GM21717 (cell line): ENCODE measurements at regions not wholly inside any gene's neighbourhood (a gene's known extent, or its start where the extent isn't known, plus 50 kb on each side); places are given as distances from the start of the nearest gene placed in this dataset.
A peak's percentile ranks its signal among the peaks of the same experiment; 100 is the strongest.

Experiments
- ATAC-seq: cut with Tn5 transposase; IDR thresholded peaks from one replicate; pipeline ENCODE4 v1.9.1; 2021; ENCODE audit warnings: mild to moderate bottlenecking, moderate library complexity; ENCODE audit not compliant: unreplicated experiment

DNA sequence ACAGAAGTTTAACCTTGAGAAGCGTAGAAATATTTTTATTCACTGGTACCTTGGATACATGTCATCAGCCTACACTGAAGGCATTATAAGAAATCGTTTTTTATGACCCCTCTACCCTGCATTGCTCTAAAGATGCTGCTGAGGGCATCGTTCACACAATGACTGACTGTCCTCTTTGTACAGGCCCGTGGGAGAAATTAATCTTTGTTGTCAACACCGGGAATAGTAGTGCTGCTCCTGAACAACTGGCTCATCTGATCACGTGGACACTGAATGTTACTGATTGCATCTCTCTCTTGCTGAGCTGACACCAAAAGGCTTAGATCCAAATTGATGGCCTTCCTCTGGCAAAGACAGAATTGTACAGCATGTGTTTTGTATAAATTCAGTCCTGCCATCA, 157.1 kb upstream of the SMLR1 start:
- ATAC-seq, result no peak

DNA sequence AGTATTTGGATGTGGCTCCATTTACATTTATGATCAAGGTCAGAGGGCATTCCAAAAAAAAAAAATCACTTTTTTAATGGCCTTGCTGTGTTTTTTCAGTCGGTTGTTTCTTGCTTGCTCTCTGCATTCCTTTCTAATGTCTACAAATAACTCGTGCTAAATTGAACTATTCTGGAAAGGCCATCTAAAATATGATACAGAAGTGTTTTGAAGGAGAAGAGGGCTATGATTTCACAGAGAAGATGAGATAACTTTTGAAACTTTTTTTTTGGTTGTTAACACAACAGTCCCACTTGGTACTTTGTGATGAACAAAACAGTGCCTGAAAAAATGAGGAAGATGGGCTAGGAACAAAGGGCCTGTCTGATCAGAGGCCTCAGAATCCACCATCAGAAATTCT, 156.1 kb upstream of the SMLR1 start:
- ATAC-seq, result no peak

- ATAC-seq, result no peak
Measured at GRCh38 chr6:130671577-130671976, 155.6 kb upstream of the SMLR1 start.

DNA sequence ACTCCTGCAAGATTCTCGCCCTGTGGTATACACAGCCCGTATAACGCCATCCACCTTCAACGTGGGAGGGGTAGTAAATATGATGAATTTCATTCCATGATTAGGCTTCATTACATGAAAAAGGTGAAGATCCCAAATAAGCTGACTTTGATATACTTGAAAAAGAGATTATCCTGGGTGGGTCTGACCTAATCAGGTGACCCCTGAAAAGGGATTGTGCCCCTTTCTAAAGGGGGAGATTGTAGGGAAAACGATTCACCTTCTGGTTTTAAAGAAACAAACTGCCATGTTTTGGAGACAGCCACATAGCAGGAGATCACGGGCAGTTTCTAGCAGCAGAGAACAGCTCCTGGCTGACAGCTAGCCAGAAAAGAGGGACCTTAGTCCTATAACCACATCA, 155.1 kb upstream of the SMLR1 start:
- no peak for ATAC-seq

- ATAC-seq, result no peak
Measured at GRCh38 chr6:130674604-130675003, 152.6 kb upstream of the SMLR1 start.

DNA sequence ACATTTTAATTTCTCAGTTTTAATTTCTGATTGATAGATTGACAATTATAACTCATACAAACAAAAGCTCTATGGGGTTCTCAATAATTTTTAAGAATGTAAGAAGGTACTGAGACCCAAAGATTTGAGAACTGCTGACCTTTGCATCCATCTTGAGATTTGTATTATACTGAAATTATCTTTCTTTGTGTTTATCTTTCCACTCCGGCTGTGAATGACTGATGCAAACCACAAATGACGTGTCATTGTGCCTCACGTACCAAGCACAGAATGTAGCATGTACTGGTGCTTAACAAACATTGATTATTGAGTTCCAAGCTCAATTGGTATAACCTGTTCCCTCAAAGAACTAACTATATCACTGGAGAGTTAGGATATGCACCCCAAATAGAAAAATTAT, 152.1 kb upstream of the SMLR1 start:
- ATAC-seq, result no peak

DNA sequence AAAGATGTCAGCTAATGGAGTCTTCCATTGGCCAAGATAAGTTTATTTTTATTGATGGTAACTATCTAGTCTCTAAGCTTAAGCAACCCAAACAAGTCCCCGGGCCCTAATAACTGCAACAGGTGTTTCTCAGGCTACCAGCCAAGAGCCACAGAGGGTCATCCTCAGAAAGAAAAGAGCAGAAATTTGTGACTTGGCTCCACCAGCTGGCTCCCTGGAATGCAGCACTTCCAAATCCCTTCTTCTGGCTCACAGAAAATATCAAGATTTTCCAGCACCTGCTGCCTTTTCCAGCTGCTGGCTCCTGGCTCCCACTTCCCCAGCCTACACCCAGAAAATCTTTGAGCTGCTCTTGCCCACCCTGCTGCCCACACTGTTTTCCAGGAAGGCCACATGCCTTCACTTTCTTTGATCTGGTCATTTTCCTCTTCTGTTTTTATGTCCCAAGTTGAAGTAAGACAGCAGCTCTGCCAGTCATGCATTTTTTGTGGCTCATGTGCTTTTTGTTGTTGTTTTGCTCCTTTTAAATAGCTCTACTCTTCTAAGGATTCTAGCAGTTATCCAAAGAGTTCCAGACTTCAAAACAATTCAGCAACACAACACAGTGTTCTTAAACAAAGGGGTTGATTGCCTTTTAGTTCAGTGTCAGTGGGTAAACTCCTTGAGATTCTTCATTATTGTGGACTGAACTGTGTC, 151.0 kb upstream of the SMLR1 start:
- no peak for ATAC-seq

- no peak for ATAC-seq
Measured at GRCh38 chr6:130676773-130677144, 150.4 kb upstream of the SMLR1 start.

GRCh38 chr6:130677312-130677711, 149.9 kb upstream of the SMLR1 start:
- no peak for ATAC-seq

DNA sequence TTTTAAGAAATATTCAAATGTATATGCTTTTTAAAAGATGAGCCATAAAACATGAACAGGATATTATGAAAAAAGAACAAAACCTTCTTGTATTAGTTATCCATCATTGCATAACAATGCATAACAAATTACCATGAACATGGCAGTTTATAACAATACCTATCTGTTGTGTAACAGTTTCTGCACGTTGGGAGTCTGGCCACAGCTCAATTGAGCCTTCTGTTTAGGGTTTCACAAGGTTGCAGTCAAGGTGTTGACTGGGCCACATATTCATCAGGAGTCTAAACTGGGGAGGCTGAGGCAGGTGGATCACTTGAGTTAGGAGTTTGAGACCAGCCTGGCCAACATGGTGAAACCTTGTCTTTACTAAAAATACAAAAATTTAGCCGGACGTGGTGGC, 149.4 kb upstream of the SMLR1 start:
- no peak for ATAC-seq

- ATAC-seq, result no peak
Measured at GRCh38 chr6:130679684-130680083, 147.5 kb upstream of the SMLR1 start.

DNA sequence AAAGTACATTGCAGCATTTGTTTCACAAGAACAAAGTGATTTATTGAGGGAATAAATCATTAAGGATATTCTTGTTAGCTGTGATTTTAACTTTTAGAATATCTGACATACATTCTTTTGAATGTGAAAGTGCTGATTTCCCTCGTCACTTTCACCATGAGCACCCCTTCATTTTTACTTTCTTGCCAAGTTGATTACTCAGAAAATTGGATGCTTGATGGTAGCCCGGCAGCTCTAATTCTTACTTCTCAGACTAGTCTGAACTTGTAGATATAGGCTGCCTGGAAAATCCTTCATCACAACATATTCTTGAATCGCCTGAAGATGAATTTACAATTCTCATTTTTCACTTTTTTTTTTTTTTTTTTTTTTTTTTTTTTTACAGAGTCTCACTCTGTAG, 147.1 kb upstream of the SMLR1 start:
- ATAC-seq, result no peak

DNA sequence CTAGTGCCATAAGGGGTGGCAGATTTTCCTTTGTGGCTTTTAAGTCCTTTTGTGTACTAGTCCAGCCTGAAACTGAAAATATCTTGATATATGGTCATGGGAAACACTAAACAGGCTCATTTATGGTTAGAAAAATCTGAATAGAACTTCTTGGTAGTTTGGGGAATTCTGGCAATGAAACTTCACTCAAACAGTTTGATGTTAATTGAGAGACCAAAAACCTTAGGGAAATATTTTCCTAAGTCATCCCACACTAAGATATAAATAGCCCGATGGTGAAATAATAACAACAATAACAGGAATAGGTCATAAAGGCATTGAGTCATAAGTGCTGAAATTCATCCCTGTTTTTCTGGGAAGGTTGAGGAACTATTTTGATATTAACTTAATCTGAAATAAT, 146.2 kb upstream of the SMLR1 start:
- no peak for ATAC-seq

GRCh38 chr6:130682066-130682465, 145.1 kb upstream of the SMLR1 start:
- ATAC-seq, result no peak

GRCh38 chr6:130683761-130684517, 143.3 kb upstream of the SMLR1 start:
- ATAC-seq, result no peak

DNA sequence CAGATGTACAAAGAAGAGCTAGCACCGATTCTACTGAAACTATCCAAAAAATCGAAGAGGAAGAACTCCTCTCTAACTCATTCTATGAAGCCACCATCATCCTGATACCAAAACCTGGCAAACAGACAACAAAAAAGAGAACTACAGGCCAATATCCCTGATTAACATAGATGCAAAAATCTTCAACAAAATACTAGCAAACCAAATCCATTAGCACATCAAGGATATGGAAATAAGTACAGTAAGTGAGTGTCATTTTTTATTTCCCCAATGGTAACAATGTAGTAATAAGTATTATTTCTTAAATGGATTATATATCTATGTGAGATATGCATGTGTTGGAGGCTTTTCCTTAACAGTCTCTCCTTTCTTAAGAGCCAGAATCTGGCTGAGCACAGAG, 134.5 kb upstream of the SMLR1 start:
- ATAC-seq, result no peak

- ATAC-seq, result no peak
Measured at GRCh38 chr6:130693944-130694343, 133.3 kb upstream of the SMLR1 start.

- ATAC-seq, result no peak
Measured at GRCh38 chr6:130694606-130695005, 132.6 kb upstream of the SMLR1 start.

GRCh38 chr6:130696806-130697205, 130.4 kb upstream of the SMLR1 start:
- no peak for ATAC-seq

DNA sequence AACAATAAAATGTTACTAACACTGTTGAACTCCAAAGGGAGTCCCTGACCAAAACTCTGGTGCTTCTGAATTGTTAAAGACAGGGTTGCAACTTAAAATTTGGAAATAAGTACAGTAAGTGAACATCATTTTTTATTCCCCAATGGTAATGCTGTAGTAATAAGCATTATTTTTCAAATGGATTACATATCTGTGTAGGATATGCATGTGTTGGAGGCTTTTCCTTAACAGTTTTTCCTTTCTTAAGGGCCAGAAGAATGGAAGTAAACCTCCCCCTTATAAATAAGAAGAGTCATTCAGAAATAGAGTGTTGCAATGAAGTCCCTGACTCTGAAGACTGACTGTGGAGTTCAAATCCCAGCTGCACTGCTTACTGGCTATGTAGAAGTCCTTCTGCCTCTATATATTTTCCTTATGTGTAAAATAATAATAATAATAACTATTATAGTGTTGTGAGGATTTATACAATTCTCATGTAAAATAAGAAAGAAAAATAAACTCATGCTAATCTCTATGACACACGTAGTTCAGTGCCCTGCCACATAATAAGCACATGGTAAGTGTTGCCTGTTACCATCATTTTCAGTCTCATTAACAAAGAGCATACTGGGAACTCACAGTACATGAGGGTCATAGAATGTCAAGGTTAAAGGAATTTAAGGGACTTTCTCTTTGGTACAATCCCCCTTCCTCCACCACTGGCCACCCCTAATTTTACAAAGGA, 129.8 kb upstream of the SMLR1 start:
- ATAC-seq, result no peak

- ATAC-seq, result peak; percentile 81
Measured at GRCh38 chr6:130697995-130698535, 129.1 kb upstream of the SMLR1 start.

DNA sequence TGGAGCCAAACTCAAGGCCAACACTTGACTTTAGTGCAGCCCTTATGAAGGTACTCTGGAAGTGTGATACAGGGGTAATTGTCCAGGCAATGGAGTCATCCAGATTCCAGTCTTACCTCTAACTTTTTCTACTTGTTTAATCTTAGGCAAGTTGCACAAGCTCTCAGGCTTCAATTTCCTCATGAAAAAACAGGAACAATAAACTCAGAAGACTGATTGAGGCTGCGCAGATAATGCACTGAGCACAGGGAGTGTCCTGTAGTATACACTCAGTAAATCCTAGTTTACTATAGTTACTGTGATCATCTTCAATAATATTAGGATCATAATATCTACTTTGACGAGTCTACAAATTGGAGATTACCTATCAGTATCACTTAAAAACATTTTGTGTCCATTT, 127.5 kb upstream of the SMLR1 start:
- no peak for ATAC-seq
